ENCODE measurements at regions not wholly inside any gene's neighbourhood (a gene's known extent, or its start where the extent isn't known, plus 50 kb on each side); places are given as distances from the start of the nearest gene placed in this dataset.

GRCh38 chr11:43614214-43614613 lies 66.3 kb upstream of the HSD17B12 start:
- WGBS (ENCODE audit: insufficient coverage, insufficient read length), result no CpG with 5 or more reads among the region's 2 CpGs
- H3K9me3 ChIP-seq (ENCODE audit: control insufficient read depth, insufficient read depth, low read length), result no peaks in the 10 kb centered on the region
- DNase-seq (ENCODE audit: low read depth, low spot score), result no peak
- H3K4me1 ChIP-seq (ENCODE audit: control insufficient read depth, insufficient read depth, low read length), result no peaks in the 10 kb centered on the region
- no peak overlapping the region for H3K27ac ChIP-seq (ENCODE audit: low read length)
- H3K36me3 ChIP-seq (ENCODE audit: control insufficient read depth, insufficient read depth, low read length), result no peaks in the 10 kb centered on the region
- H3K27me3 ChIP-seq (ENCODE audit: control insufficient read depth, insufficient read depth, low read length), result no peaks in the 10 kb centered on the region
- no peak overlapping the region for H3K4me3 ChIP-seq (ENCODE audit: low read length)

- no peak for DNase-seq (ENCODE audit: low read depth, low spot score)
- no peak overlapping the region for H3K27ac ChIP-seq (ENCODE audit: low read length)
- H3K27me3 ChIP-seq (ENCODE audit: control insufficient read depth, insufficient read depth, low read length), result no peaks in the 10 kb centered on the region
- H3K4me3 ChIP-seq (ENCODE audit: low read length), result no peak overlapping the region
- no peaks in the 10 kb centered on the region for H3K36me3 ChIP-seq (ENCODE audit: control insufficient read depth, insufficient read depth, low read length)
- no peaks in the 10 kb centered on the region for H3K4me1 ChIP-seq (ENCODE audit: control insufficient read depth, insufficient read depth, low read length)
- no peaks in the 10 kb centered on the region; the same call in 1 of the 2 replicates for H3K9me3 ChIP-seq (ENCODE audit: control insufficient read depth, insufficient read depth, low read length)
- 100% methylated on average over 1 of the region's 4 CpGs for WGBS (ENCODE audit: insufficient coverage, insufficient read length)
Measured at GRCh38 chr11:43619863-43620505, 60.6 kb upstream of the HSD17B12 start.

- H3K4me3 ChIP-seq (ENCODE audit: low read length), result no peak overlapping the region
- no peaks in the 10 kb centered on the region for H3K27me3 ChIP-seq (ENCODE audit: control insufficient read depth, insufficient read depth, low read length)
- H3K36me3 ChIP-seq (ENCODE audit: control insufficient read depth, insufficient read depth, low read length), result no peaks in the 10 kb centered on the region
- no peaks in the 10 kb centered on the region for H3K4me1 ChIP-seq (ENCODE audit: control insufficient read depth, insufficient read depth, low read length)
- no peak overlapping the region for H3K27ac ChIP-seq (ENCODE audit: low read length)
- no peak for DNase-seq (ENCODE audit: low read depth, low spot score)
- WGBS (ENCODE audit: insufficient coverage, insufficient read length), result no CpG with 5 or more reads among the region's 3 CpGs
- no peaks in the 10 kb centered on the region; the same call in 1 of the 2 replicates for H3K9me3 ChIP-seq (ENCODE audit: control insufficient read depth, insufficient read depth, low read length)
Measured at GRCh38 chr11:43626798-43627197, 53.7 kb upstream of the HSD17B12 start.
